B cell (primary cell): ENCODE measurements at regions not wholly inside any gene's neighbourhood (a gene's known extent, or its start where the extent isn't known, plus 50 kb on each side); places are given as distances from the start of the nearest gene placed in this dataset.

Source experiments
- ATAC-seq: fragments of 200-7000 bp; cut with Tn5 transposase; one replicate; pipeline ENCODE4 v1.10.0; 2021; ENCODE audit warnings: low read depth, mild to moderate bottlenecking, moderate number of reproducible peaks, moderate library complexity
- CTCF ChIA-PET: fragments of 350-600 bp; sonication (Branson Sonifier 250); formaldehyde crosslinking; loops from one replicate; lab custom pipeline; 2021; ENCODE audit warnings: antibody characterized with exemption, inconsistent platforms; lab: Charles Lee
- POLR2A ChIA-PET: fragments of 350-600 bp; sonication (Branson Sonifier 250); formaldehyde crosslinking; loops from one replicate; lab custom pipeline; 2021; ENCODE audit warnings: antibody characterized with exemption; lab: Charles Lee
- DNase-seq: peaks from one replicate; pipeline ENCODE4 v3.0.0; 2013
- H2AFZ ChIP-seq: 2 replicates; pipeline ENCODE4 v1.6.1; 2012; ENCODE audit warnings: mild to moderate bottlenecking, low read depth, low read length; ENCODE audit not compliant: insufficient read depth, poor library complexity, severe bottlenecking
- H3K27ac ChIP-seq, 2 donors: 1 replicate in 1 of 2; 2 replicates in 1 of 2; pipeline ENCODE4 v1.5.1; 2012 to 2013; ENCODE audit warnings: low read length in 2 of 2, mild to moderate bottlenecking in 2 of 2, moderate library complexity in 1 of 2
- H3K27me3 ChIP-seq, 4 experiments: fragments of 200-600 bp in 1 of 4; sonication (generic) in 1 of 4; replicated peaks in 1 of 4; 1 replicate in 2 of 4; 2 replicates in 2 of 4; pipeline versions ENCODE4 v1.6.1 to v1.7.0; 2013 to 2016; ENCODE audit warnings: low read length in 3 of 4, mild to moderate bottlenecking in 2 of 4, mixed read lengths in 1 of 4, moderate library complexity in 1 of 4; ENCODE audit not compliant: insufficient read depth in 4 of 4, control insufficient read depth in 3 of 4; ENCODE audit errors: control extremely low read depth in 1 of 4
- H3K36me3 ChIP-seq, 2 experiments: replicated peaks in 1 of 2; 1 replicate in 1 of 2; 2 replicates in 1 of 2; pipeline versions ENCODE4 v1.6.1 to v1.7.1; 2013; ENCODE audit warnings: low read length in 1 of 2; ENCODE audit not compliant: insufficient read depth in 2 of 2, control insufficient read depth in 1 of 2; ENCODE audit errors: control extremely low read depth in 1 of 2, extremely low read depth in 1 of 2
- H3K4me1 ChIP-seq, 2 donors: fragments of 200-600 bp in 1 of 2; sonication (generic) in 1 of 2; 1 replicate in 1 of 2; 2 replicates in 1 of 2; pipeline versions ENCODE4 v1.5.1 to v1.6.1; 2013 to 2017; ENCODE audit warnings: low read length in 2 of 2; ENCODE audit not compliant: control insufficient read depth in 2 of 2, insufficient read depth in 2 of 2
- H3K4me2 ChIP-seq: replicated peaks from 2 replicates; pipeline ENCODE3; 2012; ENCODE audit warnings: mild to moderate bottlenecking, low read depth, low read length; ENCODE audit not compliant: poor library complexity, severe bottlenecking
- H3K4me3 ChIP-seq, 5 experiments: fragments of 200-600 bp in 1 of 5; sonication (generic) in 1 of 5; 1 replicate in 3 of 5; 2 replicates in 2 of 5; pipeline versions ENCODE4 v1.5.1 to v1.7.0; 2011 to 2016; ENCODE audit warnings: low read length in 4 of 5, mild to moderate bottlenecking in 4 of 5, low read depth in 2 of 5, control low read depth in 1 of 5, moderate library complexity in 1 of 5; ENCODE audit not compliant: insufficient read depth in 1 of 5; ENCODE audit errors: control extremely low read depth in 1 of 5, extremely low read depth in 1 of 5
- H3K79me2 ChIP-seq: fragments of 200-600 bp; sonication (generic); one replicate; pipeline ENCODE4 v1.6.0; 2016; ENCODE audit warnings: low read length; ENCODE audit not compliant: control insufficient read depth, insufficient read depth
- H3K9ac ChIP-seq: fragments of 200-600 bp; sonication (generic); 2 replicates; pipeline ENCODE4 v1.6.1; 2017; ENCODE audit warnings: mild to moderate bottlenecking, low read length, moderate library complexity
- H3K9me3 ChIP-seq, 3 donors: one replicate each; pipeline versions ENCODE4 v1.6.1 to v1.7.1; 2013; ENCODE audit warnings: low read length in 2 of 3; ENCODE audit not compliant: control insufficient read depth in 2 of 3, insufficient read depth in 1 of 3; ENCODE audit errors: control extremely low read depth in 1 of 3
- H4K20me1 ChIP-seq: 2 replicates; pipeline ENCODE4 v1.6.0; 2012; ENCODE audit warnings: mild to moderate bottlenecking, low read length; ENCODE audit not compliant: insufficient read depth, control insufficient read depth, poor library complexity, severe bottlenecking
- H3K27ac Mint-ChIP-seq: one replicate; pipeline ENCODE4 v1.8.0; 2021; ENCODE audit warnings: mixed read lengths
- H3K27me3 Mint-ChIP-seq: one replicate; pipeline ENCODE4 v1.8.0; 2021; ENCODE audit warnings: mixed read lengths
- H3K4me1 Mint-ChIP-seq: one replicate; pipeline ENCODE4 v1.8.0; 2021; ENCODE audit warnings: mixed read lengths
- H3K4me3 Mint-ChIP-seq: one replicate; pipeline ENCODE4 v1.8.0; 2021; ENCODE audit warnings: mixed read lengths
- H3K9me3 Mint-ChIP-seq: one replicate; pipeline ENCODE4 v1.8.0; 2022; ENCODE audit warnings: mixed read lengths; ENCODE audit not compliant: insufficient read depth
- CTCF ChIP-seq: fragments of 200-600 bp; IDR thresholded peaks from one replicate; pipeline ENCODE4 v1.8.0; 2022; ENCODE audit warnings: antibody characterized with exemption, mild to moderate bottlenecking
- EZH2 ChIP-seq: IDR thresholded peaks from 2 replicates; pipeline ENCODE4 v1.6.1; 2012; ENCODE audit warnings: borderline replicate concordance, low read depth, mild to moderate bottlenecking, moderate library complexity, low read length; ENCODE audit not compliant: insufficient read depth, poor library complexity, severe bottlenecking
- WGBS: methylation state at CpG from one replicate; pipeline ENCODE4 v1.1.5; 2013; ENCODE audit warnings: missing lambda C conversion rate; ENCODE audit not compliant: insufficient coverage; 5-methylcytosine and 5-hydroxymethylcytosine counted together
- intact Hi-C: fragments of 100-400 bp; cut with micrococcal nuclease; formaldehyde crosslinking; loops from one replicate; pipeline ENCODE4 v1.10.0; 2022

GRCh38 chr5:125049721-125050702 lies 303.6 kb upstream of the ZNF608 start:
- Histone ChIP-seq H3K4me1 (no peaks in the 10 kb centered on the region), H3K4me2 (no peak overlapping the region), H2AFZ (no peak overlapping the region), H3K9me3 (no peaks in the 10 kb centered on the region), H4K20me1 (no peaks in the 10 kb centered on the region), H3K27me3 (no peaks in the 10 kb centered on the region), H3K27ac (no peak overlapping the region), H3K36me3 (no peaks in the 10 kb centered on the region), H3K79me2 (no peaks in the 10 kb centered on the region), H3K9ac (no peak overlapping the region), H3K4me3 (no peak overlapping the region)
- H3K27ac Mint-ChIP-seq: no peak overlapping the region
- H3K9me3 Mint-ChIP-seq: no peaks in the 10 kb centered on the region
- WGBS: no CpG with 5 or more reads among the region's 6 CpGs
- POLR2A ChIA-PET: no interaction called here
- H3K4me3 Mint-ChIP-seq: no peak overlapping the region
- CTCF ChIA-PET: no interaction called here
- no peak for ATAC-seq
- TF ChIP-seq CTCF: no peak
- no peak for TF ChIP-seq EZH2
- no peak for DNase-seq
- no peaks in the 10 kb centered on the region for H3K4me1 Mint-ChIP-seq
- intact Hi-C loops: no loop called here
- H3K27me3 Mint-ChIP-seq: no peaks in the 10 kb centered on the region

GRCh38 chr5:125050926-125051325 lies 304.5 kb upstream of the ZNF608 start:
- Histone ChIP-seq H2AFZ (no peak overlapping the region), H3K4me2 (no peak overlapping the region), H3K79me2 (no peaks in the 10 kb centered on the region), H3K27me3 (no peaks in the 10 kb centered on the region), H4K20me1 (no peaks in the 10 kb centered on the region), H3K4me1 (no peaks in the 10 kb centered on the region), H3K9ac (no peak overlapping the region), H3K9me3 (no peaks in the 10 kb centered on the region), H3K36me3 (no peaks in the 10 kb centered on the region), H3K4me3 (no peak overlapping the region), H3K27ac (no peak overlapping the region)
- no peak for ATAC-seq
- DNase-seq: no peak
- TF ChIP-seq CTCF (no peak), EZH2 (no peak)
- WGBS: no CpG with 5 or more reads among the region's 1 CpG
- intact Hi-C loops: no loop called here
- CTCF ChIA-PET: no interaction called here
- Mint-ChIP-seq H3K27me3 (no peaks in the 10 kb centered on the region), H3K9me3 (no peaks in the 10 kb centered on the region), H3K4me3 (no peak overlapping the region), H3K4me1 (peaks cover 2% of the 10 kb centered on the region), H3K27ac (no peak overlapping the region)
- POLR2A ChIA-PET: no interaction called here
